Head of caudate nucleus (tissue), 42 donors: ENCODE measurements at regions not wholly inside any gene's neighbourhood (a gene's known extent, or its start where the extent isn't known, plus 50 kb on each side); places are given as distances from the start of the nearest gene placed in this dataset.

Experiments used
- DNase-seq, 42 donors: peaks; one replicate each; pipeline versions ENCODE4 v3.0.0 to v3.0.0-alpha.2; 2020 to 2021; ENCODE audit warnings: mixed read lengths in 7 of 42
- intact Hi-C: fragments of 100-400 bp; cut with DNase I; formaldehyde crosslinking; loops from one replicate; pipeline ENCODE4 v1.15.0; 2022

DNA sequence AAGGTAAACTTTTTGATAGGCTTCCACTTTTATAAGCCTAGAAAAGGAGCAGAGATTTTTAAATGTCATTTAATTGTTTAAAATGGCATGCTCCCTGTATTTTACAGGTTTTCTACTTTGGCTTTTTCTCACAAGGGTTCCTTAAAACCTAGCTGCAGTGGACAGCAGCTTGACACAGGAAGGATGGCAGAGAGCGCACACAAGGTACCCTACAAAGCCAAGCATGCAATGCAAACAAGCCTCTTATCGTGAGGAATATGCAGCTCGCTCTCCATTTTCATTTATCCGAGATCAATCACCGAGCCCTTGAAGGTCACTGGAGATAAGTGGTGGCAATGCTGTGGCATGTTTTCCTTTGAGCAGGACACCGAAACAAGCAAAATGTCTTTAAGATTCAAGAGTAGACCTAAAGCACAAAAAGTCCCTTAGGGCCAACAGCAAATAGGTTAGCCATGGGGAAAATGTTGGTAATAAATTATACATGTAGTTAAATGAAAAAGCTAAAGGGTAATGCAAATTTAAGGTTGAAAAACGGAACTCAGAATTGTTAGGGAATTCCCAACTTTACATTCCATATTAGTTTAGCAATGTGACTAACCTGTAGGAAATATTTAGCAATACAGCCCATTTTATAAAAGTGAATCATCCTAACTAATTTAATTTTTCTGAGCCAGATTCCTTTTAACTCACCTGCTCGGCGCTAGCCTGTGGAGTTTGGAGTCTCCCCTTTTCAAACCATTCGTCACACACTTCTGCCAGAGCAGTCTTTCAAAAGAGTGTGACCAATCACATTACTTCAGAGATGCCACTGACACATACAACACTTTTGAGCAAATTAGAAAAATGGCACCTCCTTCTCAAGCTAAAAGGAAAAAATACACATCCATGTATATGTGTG is 337.9 kb upstream of the PKDCC start:
- intact Hi-C loops = loop anchor here (10.0 kb wide), 1 partner anchor 1255 kb away; the partner anchor contains the start of gene SLC8A1
- no peak for DNase-seq

DNA sequence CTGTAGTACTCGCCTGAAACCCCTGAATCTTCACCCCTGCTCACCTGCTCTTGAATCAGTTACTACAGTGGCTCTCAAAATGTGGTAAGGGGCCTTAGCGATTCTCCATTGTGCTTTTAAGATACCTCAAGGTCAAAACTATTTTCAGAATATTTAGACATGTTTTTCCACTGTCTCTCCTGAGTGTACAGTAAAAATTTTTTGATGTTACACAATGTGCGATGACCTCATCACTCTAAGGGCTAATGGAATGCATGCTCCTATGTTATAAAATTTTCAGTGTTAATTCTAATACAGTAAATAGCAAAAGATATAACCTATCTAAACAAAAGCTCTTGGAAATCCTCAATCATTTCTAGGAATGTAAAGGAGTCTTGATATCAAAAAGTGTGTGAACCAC is 336.9 kb upstream of the PKDCC start:
- no peak for DNase-seq
- intact Hi-C loops = no loop called here

DNA sequence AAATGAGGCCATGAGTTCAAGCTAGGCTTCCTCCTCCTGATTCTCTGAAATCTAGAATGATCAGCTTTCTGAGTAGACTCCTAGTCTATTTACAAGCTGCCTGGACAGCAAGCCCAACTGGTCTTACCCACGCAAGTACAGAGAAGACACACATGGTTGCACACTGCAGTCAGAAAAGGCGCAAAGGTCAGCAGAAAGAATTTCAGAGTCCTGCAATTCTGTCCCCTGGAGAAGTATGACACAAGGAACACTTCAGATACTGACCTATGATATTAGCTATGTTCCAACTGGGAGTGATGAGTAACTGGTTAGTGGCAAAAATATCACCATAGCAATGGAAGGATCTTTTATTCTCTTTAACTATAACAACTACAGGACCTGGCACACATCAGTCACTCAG is 336.1 kb upstream of the PKDCC start:
- intact Hi-C loops = no loop called here
- no peak for DNase-seq

DNA sequence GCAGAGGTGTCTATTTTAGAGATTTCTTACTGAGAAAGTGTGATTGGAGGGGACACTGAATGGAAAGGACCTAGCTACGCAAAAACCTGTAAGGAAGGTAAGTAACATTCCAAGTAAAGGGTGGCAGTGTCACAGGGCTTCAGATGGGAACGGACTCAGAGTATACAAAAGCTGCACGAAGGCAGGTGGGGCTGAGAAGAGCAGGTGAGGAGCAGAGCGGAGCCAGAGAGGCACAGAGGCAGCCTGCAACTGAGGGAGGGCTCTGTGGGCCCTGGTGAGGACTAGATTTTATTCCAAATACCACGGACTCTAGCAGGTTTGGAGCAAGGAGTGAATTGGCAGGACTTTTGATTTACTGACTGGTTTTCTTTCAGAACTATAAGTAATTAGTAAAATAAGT is 331.3 kb upstream of the PKDCC start:
- DNase-seq = no peak
- intact Hi-C loops = no loop called here

DNA sequence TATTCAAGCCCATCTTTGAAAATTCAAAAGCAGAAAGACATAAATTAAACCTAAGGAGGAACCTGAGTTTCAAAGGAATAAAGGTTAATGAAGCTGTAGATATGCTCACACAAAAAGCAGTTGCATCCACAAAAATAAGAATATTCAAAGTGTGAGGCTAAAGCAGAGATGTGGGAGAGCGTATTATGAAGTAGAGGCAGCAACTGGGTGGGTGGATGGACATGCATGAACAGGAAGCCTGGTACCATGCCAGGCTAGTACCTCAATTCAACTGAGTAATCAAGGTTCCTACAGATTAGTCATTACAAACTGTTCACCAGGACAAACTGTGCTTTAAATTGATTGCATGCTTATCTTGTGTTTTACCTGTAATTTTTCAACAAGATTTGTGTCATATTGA is 330.0 kb upstream of the PKDCC start:
- DNase-seq = no peak
- intact Hi-C loops = no loop called here

DNA sequence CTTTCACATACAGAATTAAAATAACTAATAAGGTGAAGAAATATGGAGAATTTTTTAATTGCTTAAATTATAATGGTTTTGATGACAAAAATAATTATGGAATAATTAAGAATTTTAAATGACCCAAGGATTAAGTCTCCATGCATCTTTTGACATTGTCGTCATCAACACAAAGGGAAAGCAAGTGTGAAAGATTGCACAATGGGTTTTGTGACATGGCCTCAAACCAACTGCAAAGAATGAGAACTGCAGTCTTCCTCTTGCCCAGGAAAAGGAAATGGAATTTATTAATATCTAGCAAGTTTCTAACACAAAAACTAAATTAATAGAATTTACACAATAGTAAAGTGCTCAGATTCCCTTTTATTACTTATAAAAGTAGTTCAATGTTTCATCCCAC is 329.1 kb upstream of the PKDCC start:
- intact Hi-C loops = no loop called here

DNA sequence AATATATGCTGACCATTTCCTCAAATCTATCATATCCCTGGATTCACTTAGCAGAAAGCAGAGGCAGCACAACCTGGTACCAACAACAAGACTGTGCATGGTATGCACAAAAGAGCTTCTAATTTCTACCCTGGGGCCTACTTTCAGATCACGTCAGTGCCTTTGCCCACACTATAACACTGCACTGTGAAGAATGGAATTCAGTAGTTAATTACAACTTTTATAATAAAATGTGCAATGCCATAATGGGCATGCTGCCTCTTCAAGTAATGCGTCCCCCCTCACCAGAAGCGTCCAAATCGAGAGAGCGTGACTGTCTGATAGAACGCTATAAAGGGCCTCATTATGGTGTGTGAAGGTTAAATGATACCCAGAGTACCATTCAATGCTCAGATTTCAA is 328.1 kb upstream of the PKDCC start:
- intact Hi-C loops = no loop called here
- no peak for DNase-seq

More for the DNA sequence above, 329.1 kb upstream of the PKDCC start:
- no peak for DNase-seq

DNA sequence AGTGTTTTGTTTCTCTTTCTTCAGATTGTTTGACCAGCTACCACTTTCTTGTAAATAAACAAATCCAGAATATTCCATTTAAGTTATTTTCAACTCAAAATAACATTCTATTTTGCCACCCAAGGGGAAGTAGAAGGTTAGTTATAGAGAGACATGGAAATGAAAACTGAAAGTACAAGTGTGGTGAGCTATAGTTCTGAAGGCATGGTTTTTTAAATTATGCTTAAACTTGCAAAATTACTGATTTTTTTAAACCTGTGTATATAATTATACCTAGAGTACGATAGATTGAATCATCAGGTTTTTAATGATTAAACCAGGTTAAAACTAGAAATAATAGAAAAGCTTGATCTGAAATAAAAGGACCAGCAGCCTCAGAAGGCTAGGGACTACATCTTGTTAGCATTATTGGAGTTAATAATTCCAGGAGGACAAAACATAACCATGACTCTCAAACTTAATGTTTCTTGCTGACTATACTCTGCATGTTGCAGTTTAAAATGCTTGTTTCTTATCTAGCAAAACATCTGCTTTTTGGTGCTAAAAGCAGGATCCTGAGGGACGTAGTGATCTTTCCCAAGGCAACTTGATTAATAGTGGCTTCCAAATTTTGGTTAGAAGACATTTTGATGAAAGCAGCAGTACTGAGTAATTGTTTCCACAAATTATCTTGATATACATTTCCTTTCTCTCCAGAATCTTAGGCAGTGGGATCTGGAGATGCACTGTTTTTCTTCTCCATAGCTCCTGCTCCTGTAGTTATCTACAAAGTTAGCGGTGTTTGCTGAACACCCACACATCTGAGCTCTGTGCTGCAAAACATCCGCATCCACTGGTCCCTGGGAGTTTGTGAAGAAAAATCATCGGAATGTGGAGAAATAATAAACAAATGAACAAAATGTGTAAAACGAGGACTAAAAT is 327.2 kb upstream of the PKDCC start:
- intact Hi-C loops = no loop called here
- no peak for DNase-seq

DNA sequence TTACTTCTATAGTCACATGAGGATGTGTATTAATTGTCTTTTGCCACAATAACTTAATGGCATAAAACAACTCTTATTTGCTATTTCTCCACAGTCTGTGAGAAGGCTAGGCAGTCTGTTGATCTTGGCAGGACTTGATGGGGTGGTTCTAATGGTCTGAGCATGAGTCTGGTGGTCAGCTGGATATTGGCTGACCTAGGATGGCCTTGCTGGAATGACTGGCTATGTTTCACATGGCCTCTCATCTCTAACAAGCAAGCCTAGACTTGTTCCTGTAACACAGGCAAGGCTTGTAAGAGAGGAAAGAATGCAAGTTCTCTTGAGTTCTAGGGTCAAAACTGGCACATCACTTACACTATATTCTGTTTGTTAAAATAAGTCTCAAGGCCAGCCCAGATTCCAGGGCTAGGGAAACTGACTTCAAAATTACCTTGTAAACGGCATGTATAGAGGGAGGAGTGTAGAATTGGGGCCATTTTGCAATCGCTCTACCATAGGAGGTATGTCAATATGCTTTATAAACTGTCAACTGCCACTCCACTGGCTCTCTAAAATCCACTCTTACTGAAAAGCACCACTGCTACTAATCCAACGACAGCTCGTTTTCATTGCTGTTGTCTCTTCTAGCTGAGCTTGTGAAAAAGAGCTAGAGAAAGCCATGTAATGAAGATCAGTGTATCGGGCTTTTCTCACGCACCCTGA is 325.0 kb upstream of the PKDCC start:
- no peak for DNase-seq
- intact Hi-C loops = no loop called here

DNA sequence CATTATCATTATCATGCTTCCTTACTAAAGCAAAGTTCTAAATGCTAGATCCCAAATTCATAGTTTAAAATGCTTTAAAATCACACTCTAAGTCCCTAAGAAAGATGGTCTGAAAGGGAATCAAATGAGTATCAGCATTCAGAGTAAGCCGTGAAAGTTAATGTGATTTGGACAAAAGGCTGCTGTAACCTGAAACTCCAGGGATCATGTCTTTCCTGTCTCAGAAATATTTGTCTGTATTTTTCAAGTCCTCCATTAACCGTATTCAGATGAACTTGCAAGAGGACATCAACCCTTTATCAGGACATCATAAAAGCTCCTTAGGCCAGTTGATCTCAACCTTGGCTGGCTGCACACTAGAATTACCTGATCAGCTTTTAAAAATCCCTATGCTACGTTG is 324.3 kb upstream of the PKDCC start:
- intact Hi-C loops = no loop called here
- DNase-seq = no peak

DNA sequence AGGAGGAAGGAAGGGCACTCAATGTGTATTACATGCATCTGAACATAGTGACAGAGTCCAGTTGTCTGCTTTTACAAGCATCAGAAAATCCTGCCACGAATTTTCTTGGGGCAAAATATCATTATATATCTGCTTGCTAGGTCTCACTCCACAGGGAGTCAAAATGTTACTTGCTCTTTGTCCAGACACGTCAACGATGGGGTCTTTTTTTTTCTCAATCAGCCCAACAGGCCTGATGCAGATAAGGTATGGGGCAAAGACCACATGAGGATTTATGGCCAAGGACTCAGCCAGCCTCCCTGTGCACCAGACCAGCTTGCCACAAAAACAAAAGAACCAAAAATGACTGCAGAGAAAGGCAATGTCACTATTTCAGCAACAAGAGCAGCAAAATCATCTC is 323.4 kb upstream of the PKDCC start:
- DNase-seq = no peak
- intact Hi-C loops = no loop called here

DNA sequence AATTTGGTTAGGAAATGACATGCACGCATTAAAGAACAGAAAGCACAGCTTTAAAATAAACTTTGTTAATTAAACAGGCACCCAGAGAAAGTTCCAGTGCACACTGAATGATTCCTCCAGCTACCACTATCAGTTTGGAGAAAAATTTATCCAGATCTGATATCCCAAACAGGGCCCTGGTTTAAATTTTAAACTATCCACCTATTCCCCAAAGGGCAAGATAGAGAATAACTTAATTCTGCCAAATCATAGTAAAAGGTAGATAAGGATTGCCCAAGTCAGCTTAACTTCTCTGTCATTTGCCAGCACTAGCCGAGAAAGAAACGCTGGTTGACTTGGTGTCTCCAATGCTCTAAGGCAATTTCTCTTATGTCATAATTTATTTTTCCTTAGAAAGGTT is 321.9 kb upstream of the PKDCC start:
- DNase-seq = no peak
- intact Hi-C loops = no loop called here

DNA sequence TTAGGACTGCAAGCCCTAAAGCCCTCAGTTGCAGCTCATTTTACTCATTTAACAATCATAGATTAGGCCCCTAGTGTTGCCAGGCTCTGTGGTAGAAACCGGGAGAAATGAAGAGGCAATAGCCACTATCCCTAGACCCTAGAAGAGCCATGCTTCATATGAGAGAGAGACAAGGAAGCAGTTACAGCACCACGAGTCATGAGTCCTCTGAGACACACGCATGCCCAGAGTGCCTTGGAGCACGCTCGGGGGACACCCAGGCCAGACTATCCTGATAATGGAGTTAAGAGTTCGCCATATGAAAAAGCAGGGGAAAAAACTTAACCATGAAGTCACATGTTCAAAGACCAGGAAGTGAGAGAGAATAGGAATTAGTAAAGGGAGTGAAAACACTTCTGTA is 321.5 kb upstream of the PKDCC start:
- intact Hi-C loops = no loop called here
- no peak for DNase-seq

DNA sequence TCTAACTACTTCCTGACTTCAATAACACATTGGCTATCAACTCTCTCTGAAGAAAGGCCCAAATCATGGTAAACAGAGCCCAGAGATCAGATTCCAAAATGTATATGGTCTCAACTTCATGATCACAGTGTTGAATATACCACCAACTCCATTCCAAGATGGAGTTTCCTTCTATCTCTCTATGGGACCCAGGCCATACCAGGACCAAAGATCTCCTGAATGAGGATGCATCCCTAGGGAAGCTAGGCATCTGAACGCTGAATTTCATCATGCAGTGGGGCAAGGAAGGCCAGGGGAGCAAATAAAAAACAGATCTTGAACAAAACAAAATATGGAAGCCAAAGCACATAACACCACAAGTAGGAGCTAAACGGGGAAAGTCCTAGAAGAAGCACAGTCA is 320.7 kb upstream of the PKDCC start:
- DNase-seq = no peak
- intact Hi-C loops = no loop called here

DNA sequence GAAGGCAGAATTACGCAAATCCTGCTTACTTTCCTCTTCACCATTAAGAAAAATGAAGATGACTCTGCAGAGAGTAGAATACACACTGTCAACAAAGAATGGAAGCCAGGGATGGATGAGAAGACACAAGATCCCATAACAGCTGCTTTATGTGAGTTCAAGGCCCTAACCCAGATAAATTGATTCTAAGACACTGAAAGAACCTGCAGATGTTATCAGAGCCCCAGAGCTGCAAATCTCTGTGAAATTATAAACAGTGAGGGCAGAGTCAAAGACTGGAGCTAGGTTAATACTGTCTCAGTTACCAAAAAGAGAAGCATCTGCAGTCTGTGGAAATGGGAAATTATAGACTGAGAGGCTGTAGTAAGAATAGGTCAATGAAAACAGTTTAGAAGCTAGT is 320.1 kb upstream of the PKDCC start:
- intact Hi-C loops = no loop called here

DNA sequence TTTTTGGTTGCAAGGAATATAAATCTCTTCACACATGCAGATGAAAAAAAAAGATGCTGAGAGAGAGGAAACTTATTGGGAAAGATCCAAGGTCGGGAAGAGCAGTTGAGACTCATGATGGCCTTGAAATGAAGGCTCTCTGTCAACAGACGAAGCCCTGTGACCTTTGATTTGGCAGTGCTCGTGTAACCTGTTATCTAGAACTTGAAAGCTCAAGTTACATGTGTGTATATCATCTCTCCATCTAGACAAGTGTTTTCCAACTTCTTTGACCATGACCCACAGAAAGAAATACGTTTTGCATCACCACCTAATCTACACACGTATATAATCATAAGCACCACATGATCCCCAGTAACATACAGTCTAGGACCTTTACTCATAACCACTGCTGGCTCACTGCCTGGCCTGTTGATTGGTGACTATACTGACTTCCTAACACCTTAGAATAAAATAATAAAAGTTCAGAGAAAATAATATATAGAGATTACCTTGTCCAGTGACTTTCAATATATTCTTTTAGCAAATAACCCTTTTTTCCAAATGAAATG is 319.0 kb upstream of the PKDCC start:
- DNase-seq = no peak
- intact Hi-C loops = no loop called here

More for the DNA sequence above, 320.1 kb upstream of the PKDCC start:
- DNase-seq = no peak

DNA sequence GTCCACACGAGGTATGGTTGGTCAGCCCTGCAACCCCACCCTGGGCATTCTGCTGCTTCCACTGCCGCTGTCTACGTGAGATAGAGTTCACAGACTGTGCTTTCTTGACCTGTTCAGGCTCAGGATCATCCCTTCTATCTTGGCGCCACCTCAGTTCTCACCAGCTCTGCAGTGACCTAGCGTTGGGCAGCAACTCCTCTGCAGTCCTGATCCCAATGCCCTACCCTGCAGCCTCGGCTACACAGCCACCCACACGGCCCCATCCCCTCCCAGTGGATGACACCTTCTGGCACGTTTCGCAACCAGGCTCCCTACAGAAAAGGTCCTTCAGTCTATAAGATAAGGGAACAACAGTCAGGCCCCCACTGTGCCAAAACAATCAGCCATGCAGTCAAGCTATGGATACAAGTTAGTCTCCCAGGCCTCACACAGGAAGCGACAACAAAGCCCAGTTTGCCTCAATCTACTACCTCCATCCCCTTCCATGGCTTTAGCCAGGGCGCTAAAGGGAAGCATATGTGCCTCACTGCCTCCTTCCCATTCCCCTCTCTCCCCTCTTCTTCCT is 317.9 kb upstream of the PKDCC start:
- intact Hi-C loops = no loop called here
- DNase-seq = no peak

DNA sequence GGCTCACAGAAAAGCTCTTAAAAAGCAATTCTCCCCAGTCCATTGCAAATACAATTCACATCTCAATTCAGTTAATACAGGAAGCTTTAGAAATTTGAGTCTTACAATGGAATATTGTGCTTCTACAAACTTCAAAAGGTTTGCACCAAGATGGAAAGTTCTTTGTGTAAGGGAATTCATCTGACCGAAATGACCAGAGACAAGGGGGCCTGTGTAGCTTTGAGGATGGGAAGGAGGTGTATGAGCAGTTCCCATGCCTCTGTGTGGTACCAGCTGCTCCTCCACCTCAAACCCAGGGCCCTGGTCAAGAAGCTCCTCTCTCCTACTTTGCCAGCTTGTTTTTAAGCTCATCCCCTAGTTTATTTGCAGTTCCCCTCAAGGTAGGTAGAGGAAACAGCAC is 312.8 kb upstream of the PKDCC start:
- no peak for DNase-seq
- intact Hi-C loops = no loop called here

DNA sequence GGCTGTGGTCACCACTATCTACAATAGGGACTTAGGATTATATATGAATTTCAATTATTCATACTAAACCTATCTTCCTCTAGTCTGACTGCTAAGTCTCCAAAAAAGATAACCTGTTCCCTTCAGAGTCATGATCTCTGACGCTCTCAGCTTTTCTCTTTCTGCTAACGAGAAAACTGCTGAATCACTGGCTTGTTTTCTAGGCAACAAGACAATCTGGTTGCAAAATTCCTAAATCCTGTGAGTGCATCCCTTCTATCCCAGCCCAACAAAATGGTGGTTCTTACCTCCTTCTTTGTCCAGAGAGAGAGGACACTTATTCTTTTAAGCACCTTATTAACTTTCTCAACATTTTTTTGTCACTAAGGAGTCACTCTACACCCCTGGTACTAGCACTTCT is 312.3 kb upstream of the PKDCC start:
- intact Hi-C loops = no loop called here
- no peak for DNase-seq
